CD4-positive, alpha-beta T cell treated with Interleukin-2 at 100 ng/mL for 4 hours (primary cell): ENCODE measurements at regions not wholly inside any gene's neighbourhood (a gene's known extent, or its start where the extent isn't known, plus 50 kb on each side); places are given as distances from the start of the nearest gene placed in this dataset.

ENCODE experiments used
- DNase-seq: peaks from one replicate; pipeline ENCODE4 v3.0.0-alpha.2; 2020; ENCODE audit warnings: low spot score

DNA sequence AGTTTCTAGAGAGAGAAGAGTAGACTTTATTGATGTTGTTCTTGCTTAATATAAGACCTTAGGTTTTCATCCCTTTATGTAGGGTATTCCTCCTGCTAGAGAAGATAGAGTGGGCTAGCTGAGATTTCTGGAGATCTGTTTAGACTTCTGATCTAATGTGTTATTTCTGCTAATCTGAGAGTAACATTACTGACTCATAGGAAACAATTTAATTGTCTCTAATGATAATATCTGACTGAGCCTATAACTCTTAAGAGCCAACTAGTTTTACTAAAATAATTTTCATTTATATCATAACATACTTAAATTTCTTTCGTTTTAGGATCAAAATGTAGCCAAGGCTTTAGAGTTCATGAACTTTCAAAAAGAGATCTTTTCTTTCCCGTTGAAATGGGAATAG, 618.7 kb upstream of the ZEB2 start:
- no peak for DNase-seq

DNA sequence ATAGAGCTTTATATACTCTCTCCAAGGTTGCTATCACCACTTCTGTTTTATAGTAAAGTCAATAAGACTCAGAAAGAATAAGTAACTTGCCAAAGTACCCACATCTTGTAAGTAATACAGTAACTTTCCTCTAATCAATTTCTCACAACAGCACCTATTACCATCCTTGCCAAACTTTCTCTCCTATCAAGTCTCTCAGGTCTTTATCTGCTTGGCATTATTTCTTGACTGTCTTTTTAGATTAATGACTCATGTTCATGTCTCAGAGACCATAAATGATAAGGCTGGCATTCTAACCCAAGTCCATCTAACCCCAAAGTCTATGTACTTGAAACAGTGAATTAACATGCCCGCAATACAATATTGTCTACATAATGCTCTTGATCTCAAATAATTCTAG, 618.0 kb upstream of the ZEB2 start:
- DNase-seq = no peak

DNA sequence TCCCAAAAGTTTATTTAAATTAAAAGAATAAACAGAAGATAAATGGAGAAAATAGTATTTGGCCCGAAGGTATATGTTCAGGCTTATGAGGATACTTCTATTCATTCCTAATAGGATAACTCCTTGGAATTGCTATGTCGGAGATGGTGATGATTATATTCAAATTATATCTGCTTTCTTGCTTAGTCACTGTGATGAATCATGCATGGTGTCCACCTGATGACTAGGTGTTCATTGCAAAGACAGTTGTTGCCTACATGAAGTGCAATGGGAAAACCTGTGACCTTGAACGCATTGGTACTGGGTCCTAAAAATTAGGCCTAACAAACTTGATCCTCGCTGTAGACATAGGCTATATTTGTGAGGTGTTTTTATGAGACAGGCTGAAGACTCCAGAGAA, 617.3 kb upstream of the ZEB2 start:
- DNase-seq = no peak

DNA sequence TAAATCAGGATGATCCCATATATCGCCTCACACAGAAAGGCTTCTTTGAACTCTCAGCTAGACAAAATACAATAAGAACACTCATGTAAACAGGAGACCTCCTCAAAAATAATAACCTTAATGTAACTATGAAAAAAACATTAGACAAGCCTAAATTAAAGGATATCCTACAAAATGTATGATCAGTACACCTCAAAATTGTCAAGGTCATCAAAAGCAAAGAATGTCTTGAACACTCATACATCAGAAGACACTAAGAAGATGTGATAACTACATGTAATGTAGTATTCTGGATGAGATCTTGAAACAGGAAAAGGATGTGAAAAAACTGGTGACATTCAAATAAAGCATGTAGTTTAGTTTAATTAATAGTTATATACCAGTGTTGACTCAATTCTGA, 616.8 kb upstream of the ZEB2 start:
- no peak for DNase-seq

DNA sequence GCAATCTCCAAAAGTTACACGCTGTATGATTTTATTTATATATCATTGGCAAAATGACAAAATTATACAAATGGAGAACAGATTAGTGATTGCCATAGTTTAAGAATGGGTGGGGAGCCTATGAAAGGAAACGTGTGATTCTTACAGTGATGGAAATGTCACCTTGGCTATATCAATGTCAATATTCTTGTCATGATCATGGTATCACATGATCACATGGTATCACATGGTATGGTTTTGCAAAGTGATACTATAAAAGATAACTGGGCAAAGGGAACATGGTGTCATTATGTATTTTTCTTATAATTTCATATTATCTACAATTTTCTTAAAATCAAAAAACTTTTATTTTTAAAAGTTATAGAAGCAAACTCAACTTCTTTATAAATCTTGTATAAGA, 606.2 kb upstream of the ZEB2 start:
- no peak for DNase-seq

DNA sequence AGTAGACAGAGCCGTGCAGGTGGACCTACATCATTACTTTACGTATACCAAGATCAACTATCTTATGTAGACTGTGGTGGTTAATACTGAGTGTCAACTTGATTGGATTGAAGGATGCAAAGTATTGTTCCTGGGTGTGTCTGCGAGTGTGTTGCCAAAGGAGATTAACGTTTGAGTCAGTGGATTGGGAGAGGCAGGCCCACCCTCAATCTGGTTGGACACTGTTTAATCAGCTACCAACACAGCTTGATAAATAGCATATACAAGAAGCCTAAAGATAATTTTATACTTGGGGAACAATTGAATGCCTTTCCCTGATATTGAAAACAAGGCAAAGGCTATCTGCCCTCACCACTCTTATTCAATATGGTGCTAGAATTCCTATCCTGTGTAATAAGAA, 604.2 kb upstream of the ZEB2 start:
- DNase-seq = no peak

DNA sequence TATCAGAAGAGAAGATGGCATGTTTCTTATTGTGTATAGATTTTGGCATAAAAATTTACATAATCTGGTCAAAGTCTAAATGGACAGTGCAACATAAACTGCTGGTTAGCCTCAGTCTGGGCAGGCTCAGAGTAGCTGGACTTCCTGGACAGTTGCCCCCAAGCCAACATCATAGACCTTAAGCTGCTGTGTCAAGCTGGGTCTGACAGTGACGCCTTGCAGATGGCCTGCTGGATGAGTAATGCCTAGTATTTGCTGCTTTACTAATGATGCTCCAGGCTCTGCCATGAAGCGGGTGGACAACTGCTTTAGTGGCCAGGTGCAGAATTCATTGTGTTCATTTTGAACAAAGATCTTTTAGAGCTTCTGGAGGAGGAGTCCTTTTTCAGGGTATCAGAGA, 603.7 kb upstream of the ZEB2 start:
- DNase-seq = no peak

DNA sequence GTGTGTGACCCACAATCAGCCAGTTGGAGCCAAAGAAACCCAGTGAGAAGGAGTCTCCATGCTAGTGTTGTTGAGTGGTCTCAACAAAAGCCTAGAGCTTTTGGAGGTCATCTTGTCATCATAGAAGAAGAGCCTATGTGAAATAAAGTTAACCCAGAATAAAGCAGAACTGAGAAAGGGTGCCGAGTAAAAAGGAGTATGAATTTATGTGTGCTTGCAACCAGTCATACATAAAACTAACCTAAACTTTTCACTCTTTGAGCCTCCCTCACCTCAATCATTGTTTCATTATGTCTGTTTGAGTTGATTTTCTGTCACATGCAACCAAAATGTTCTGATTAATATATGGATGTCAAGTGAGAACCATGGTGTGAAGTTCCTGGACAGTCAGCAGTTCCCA, 599.3 kb upstream of the ZEB2 start:
- no peak for DNase-seq

DNA sequence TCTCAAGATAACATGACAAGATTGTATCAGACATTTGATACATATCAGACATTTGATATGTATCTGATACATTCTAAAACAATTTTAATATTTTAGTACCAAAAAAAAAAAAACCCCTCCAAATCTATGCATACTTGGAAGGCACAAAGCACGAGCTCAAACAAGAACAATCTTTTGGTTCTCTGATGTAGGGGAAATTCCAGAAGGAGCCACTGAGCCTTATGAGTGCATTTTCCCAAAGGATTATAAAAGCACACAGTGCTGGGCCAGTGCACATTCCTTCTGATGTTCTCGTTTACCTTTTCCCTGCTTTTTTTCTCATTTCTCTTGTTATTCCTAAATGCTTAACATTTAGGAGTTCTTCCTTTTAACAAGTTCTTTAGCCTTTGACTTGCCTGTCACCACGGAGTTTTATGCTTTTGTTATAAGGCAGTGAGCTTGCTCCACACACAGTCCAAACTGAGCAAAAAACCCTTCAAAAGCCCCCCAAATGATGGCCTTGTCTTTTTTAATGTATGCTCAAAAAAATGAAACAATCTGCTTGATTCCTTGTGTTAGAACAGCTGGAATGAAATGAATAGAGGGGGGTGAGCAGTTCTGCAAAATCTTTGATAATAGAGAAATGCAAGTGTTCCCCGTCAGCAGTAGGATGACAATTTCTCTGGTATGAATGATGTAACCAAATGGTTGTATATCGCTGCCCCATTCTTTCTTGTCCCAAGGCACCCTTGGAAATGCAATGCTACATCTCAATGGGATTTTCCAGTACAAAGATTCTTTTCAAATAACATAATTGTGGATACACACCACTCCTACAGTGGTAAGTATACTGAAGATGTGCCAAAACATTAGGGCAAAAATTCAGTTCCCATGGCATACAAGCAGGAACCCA, 597.2 kb upstream of the ZEB2 start:
- no peak for DNase-seq

DNA sequence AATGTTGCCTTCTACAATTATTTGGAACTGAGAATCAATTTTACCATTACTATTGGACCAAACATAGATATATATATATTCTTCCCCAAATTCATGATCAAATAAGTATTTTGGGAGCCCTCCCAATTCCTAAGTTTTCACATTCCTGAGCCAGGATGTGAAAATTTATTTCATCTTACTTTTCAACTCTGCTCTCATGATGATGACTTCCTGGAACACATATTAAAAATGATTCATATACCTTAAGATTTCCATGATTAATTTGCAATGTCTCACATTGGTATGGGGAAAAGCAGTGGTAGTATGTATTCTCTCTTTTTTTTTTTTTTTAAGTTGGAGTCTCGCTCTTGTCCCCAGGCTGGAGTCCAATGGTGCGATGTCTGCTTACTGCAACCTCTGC, 596.1 kb upstream of the ZEB2 start:
- no peak for DNase-seq

DNA sequence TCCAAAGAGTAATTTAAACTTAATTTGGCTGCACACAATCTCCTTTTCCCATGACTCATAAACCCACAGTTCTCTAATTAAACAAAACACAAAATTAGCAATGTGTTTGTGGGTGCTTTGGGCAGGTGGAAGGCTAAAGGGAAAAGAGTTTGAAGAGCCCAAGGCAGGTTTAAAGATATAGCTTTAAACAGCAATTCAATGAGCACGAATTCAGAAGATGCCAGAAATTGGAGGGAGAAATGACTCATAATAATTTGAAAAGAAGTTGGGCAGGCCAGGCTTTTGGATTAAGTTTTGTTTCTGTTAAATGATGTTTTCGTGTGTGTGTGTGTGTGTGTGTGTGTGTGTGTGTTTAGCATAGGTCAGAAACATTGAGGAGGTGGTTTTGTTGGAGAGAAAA, 594.8 kb upstream of the ZEB2 start:
- DNase-seq = no peak

DNA sequence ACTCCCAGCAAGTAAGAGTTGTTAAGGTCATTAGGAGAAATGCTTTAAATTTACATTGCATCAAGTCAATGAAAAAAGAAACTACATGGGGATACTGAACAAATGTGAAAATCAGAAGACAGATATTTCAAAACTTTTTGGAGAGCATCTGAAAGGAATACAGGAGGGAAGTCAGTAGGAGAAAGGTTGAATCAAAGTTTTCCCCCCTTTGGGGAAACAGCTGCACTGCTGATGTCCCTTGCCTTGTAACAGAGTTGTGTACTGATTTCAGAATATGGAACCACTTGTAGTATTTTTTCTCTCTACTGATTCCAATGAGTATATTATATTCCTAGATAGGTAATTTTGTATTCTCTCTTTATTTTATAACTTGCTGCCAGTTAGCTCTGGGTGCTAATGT, 592.5 kb upstream of the ZEB2 start:
- DNase-seq = no peak

DNA sequence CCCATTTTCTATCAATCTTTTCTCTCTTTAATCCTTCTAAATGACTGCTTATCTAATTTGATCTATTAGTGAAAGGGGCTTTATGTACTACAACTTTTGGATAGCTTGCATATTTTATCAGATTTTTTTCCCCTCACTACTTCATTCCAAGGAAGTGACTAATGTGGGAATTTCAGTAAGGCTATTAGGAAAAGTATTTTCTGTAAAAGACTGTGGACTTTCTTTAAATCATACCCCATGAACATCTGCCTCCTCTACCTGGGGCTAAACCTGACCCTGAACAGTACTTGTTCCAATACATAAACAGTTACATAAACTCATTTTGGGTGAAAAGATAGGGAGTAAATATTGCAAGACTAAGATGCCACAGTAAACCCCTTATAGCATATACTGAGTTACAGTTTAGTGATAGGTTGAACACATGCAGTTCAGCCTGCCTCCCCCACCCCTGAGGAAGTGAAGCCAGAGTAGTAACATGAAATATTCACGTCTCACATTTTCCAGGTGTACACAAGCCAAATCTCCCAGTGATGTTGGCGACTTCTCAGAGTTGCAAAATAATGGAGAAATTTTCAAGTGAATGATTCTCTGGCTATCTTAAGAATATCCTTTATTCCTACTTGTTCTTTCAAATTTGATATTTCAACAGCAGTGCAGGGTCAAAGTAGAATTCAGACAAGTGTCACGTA, 590.9 kb upstream of the ZEB2 start:
- DNase-seq = no peak

DNA sequence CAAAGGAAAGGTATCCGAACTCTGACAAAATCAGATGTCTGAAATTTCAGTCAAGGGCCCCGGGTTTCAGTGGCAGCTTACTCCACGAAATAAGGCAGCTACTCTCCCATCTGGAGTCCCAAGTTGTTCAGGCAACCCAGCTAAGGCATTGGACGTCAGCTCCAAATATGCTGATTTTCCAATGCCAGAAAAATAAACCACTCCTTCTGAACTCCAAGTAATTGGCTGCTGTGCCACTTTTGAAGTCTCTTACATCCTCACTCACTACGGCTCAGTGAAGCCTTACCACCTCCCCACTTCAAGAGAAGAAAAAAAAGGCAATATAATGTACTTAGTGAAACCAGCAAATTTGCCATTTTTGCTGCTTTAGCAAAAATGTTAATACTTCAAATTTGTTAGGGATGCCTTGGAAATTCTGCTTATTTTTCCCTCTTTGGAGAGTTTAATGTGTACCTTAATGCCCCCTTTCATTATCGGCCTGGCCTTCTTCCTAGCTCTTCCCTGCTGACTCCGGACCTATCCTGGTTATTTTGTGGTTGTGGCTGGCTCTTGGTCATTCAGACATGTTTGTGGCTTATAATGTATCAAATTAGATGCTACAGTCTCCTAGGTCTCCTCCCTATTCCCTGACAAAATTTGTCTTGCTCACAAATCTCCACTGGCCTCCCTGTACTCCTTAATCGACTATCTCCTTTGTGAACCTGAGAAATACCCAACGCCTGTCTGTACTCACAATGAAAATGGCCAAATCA, 589.2 kb upstream of the ZEB2 start:
- no peak for DNase-seq

DNA sequence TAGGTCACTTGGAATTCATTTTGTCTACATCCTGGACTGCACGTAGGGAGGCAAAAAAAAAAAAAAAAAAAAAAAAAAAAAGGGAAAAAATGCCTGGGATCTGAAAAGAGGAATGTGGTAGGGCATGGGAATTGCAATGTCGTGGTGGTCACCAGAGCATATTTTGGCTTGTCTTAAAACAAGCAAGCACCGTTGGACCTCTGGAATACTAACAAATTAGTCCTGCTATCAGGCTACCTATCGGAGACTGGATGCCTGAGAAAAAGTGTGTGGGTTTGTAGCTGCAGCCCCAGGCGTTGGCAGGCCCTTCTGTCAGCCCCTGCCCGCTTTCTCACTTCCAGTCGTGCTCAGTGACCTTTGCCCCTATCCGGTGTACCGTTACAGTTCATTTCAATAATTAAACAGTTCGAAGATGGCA, 588.5 kb upstream of the ZEB2 start:
- no peak for DNase-seq

DNA sequence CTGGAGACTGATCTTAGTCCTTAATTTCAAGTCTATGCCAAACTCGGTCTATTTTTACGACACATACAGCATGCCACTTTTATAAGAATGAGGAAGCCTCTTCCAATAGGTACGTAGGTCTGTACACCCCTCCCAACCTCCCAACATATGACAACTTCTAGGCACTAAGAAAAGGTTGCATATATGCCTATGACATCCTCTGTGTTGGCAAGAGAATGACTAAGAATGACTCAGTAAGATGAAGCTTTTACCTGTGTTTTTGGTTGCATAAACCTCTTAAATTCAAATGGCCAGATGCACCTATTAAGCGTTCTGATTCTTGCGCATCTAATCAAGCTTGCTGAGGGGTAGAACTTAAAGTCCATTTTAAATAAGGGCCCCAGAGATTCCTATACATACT, 586.4 kb upstream of the ZEB2 start:
- DNase-seq = no peak

DNA sequence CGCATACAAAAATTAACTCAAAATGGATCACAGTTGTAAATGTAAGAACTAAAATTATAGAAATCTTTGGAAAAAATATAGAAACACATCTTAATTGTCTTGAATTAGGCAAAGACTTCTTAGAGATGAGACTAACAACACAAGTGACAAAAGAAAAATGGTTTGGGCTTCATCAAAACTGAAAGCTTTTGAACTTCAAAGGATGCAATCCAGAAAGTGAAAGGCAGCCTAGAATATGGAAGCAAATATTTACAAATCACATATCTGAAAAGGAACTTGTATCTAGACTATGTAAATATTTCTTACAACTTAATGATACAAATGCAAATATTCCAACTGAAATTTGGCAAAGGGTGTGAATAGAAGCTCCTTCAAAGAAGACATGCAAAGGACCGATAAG, 582.8 kb upstream of the ZEB2 start:
- DNase-seq = no peak

DNA sequence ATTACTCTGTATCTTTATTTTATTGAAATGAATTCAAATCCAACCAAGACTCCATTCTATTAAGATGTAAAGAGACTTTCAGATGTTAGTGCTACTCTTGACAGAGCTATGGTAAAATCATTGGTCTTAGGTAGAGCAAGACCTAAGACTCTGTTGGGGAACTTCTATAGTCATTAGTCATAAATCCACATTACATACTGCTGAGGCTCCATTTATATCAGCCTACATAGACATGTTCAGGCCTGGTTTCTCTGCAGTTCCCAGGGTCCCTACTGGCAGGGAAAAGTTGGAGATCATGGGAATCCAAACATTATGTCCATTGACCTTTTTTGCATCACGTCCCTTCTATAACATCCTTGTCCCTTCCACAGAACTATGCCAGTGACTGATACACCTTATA, 580.4 kb upstream of the ZEB2 start:
- no peak for DNase-seq

DNA sequence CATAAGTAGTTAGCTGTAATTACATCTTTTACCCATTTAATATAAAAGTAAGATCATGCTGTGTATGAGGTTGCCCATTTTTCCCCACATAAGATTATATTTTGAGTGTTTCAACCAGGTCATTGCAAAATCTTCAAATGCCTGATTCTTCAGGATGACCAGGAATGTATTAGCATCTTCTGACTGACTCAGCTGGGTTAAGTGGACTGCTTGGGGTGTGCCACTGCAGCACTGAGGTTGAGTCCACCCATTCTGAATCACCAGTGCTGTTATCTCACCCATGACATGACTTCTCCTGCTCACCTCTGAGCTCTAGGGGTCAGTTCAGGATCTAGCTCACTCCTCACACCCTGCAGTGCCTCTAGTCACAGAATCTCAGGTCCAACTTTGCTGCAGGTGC, 576.7 kb upstream of the ZEB2 start:
- no peak for DNase-seq

DNA sequence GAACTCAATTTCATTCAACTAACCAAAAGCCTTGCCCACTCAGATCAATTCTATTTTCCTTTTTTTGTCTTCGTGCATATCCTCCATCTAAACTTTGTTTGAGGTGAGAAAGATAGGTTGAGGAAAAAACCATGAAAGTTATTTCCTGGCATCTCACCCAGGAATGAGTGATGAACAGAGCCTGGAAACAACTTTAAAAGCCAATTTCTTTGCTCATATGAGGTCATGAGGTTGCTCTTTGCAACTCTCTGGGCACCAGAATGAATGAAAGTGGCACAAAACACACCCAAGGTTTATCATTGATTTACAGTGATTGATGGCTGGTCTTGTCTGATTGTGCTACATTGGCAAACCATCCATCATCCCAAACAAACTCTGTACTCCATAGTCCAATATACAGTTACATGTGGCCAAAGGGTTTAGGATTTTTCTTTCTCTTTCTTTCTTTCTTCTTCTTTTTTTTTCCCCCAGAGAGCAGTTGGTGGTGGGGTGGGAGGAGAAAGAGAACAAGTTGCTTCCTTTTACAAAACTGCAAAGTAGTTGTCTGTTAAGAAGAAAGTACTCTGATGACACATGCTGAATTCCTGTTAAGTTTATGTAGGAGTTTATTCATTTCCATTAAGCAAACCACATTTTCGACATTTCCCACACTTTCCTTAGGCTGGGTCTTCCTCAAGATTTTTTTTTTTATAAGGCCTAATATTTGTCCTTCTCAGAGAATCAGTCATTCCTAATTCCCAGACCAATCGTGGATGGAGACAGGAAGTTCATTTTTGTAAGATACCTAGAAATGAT, 575.9 kb upstream of the ZEB2 start:
- DNase-seq = no peak

DNA sequence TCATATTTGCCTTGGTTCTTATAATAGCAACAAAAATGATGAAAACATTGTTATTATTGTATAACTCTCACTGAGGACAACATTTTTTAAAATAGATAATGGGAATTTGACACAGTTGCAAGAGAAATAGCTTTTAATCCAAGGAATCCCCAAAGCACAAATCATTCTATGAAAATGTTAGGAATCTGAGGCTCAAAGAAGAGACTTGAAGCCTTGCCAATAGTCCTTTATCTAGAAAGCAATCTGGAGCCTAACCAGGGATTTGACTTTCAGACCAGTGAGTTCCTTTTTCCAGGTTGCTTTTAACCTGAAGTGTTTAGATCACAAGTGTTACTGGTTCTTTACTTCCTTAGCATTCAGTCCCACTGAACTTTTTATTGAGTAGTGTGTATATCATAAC, 574.5 kb upstream of the ZEB2 start:
- no peak for DNase-seq

DNA sequence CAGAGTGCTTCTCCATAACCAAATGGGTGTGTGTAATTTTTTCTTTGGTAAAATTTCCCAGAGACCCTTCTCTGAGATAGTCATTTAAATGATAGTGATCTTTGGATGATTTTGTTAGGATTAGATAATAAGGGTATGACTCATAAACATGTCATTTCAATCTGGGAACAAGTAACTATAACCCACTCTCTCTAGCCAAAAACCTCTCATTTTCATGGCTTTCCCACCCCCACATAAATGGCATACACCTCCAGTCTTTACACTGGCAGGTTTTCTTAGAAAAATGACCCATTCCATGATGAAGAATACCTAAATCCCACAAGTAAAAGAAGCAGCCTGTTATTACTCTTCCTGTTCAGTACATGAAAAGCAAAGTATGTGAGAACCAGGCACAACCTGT, 572.0 kb upstream of the ZEB2 start:
- DNase-seq = no peak
